Right ventricle myocardium superior (tissue), 1 donor: ENCODE measurements at regions not wholly inside any gene's neighbourhood (a gene's known extent, or its start where the extent isn't known, plus 50 kb on each side); places are given as distances from the start of the nearest gene placed in this dataset. TPM values are rescaled to one million over a fixed set of nuclear protein-coding genes. Genes with fewer than 3 reads are reported as not detected.
A peak's percentile ranks its signal among the peaks of the same experiment; 100 is the strongest.
"Not testable (repeated sequence)": the region's sequence is repeated elsewhere in the genome, so short reads cannot be mapped to it uniquely, and the experiment has no call there.

ENCODE experiments used
- ATAC-seq: fragments of 200-7000 bp; cut with Tn5 transposase; one replicate; pipeline ENCODE4 v1.9.1; 2020; ENCODE audit warnings: mild to moderate bottlenecking; ENCODE audit not compliant: poor library complexity
- DNase-seq: peaks from one replicate; pipeline ENCODE4 v3.0.0-alpha.2; 2020
- intact Hi-C: fragments of 100-400 bp; cut with DNase I; formaldehyde crosslinking; loops from one replicate; pipeline ENCODE4 v1.11.2; 2022
- microRNA-seq: library from miRNA; unstranded; fragments of <30 nt; microRNA quantifications from one replicate; pipeline ENCODE4 v1.2.0, GENCODE V29; 2020
- donor health status: DM: no; HTN: yes; CAD: no; lungs with severe emphysema.

DNA sequence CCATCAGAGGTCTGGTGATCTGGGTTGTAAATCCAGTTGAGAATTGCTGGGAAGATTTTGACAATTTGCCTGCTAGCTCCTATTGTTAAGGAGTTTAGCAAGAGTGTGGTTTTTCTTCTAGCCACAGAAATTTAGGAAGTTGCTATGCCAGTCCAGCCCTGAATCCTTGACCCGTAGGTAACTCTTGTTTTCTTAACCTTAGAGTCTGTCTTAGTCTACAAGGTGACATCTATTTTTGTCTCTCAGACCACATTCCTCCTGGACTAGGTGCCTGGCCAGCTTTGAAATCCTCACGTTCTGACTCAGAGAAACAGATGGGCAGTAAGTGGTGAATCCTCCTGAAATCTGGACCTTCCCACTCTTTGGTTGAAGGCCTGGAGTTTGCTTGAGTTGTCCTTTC is 101.7 kb upstream of the NBPF11 start:
- DNase-seq, ATAC-seq, intact Hi-C loops: not testable (repeated sequence)

DNA sequence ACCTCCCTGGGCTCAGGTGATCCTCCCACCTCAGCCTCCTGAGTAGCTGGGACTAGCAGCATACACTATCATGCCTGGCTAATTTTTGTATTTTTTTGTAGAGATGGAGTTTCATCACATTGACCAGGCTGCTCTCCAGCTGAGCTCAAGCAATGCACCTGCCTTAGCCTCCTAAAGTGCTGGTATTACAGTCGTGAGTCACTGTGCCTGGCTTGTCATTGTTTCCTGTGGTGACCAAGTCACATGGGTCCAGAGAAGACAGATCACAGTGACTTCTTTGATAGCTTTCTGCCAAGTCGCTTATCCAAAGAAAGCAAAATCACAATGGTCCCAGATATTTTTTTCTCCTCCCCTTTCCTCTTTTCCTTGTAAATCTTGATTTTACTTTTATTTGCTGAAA is 96.7 kb upstream of the NBPF11 start:
- ATAC-seq, DNase-seq, intact Hi-C loops: not testable (repeated sequence)

DNA sequence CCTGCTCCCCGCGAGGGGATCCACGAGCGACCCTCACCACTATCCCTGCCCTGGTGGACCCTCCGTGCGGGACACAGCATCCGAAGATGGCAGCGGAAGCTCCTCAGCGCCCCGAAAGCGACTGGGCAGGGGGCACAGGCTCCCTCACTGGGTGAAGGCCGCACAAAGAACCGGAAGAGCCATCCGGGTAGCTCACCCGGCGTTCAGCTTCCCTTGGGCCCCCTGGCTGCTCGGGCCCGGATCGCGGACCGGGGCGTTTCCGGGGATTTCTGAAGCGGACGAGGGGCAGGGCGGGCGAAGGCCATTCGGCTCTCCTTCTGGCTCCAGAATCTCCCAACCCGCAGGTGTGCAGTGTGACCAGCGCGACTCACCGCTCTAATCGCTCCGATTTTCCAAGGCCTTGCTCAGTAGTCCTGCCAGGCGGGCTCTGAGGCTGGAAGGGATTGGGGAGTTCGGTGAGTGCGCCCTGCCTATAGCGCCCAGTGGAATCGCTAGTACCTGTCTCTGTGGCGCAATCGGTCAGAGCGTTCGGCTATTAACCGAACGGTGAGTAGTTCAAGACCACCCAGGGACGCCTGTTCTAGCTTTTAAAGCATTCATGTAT is 94.3 kb upstream of the NBPF11 start:
- DNase-seq, intact Hi-C loops: not testable (repeated sequence)
- peak; percentile 72 for ATAC-seq

DNA sequence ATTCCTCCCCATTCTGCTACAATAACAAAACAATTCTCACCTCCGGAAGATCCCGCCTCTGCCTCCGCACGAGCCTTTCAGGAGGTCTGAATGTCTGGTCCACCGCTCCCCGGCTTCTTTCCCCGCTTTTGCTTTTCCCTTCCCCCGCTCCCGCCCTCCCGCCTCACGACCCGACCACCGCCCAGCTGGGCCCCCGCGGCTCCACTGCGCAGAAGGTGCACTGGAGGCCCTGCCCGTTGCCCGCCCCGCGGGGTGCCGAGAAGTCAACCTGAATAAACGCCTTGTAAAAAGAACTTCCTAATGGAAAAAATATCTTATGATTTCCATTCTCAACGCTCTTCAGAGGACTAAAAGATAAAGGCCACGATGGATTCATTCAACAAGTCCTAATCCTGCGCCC is 93.8 kb upstream of the NBPF11 start:
- intact Hi-C loops, DNase-seq, ATAC-seq: not testable (repeated sequence)

DNA sequence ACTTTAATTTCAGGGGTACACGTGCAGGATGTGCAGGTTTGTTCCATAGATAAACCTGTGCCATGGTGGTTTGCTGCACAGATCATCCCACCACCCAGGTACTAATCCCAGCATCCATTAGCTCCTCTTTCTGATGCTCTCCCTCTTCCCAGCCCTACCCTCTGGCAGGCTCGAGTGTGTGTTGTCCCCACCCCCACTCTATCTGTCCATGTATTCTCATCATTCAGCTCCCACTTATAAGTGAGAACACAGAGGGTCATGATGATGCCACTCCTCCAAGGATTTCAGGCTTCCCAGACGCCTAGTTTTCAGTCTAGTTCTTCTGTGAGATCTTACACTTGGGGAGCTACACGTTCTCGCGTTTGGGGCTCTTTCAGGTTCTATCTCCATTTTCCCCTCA is 93.4 kb upstream of the NBPF11 start:
- peak; percentile 27 for ATAC-seq
- DNase-seq, intact Hi-C loops: not testable (repeated sequence)

DNA sequence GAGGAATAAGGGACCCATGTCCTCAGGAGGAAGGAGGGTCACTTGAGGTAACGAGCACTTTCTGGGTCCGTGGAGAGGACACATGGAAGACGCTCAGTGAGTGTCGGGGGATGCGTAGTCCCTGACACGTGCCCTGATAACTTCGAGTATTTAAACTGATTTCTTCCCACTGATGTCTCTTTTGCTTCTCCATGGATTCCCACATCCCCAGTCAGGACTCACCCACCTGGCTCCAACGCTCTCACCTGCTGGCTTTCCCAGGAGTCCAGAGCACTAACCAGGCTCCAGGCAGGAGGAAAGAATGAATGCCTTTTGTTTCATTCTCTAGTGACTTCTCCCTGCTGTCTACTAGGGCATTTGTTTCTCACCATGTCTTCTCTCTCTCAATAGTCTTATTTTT is 81.2 kb upstream of the NBPF11 start:
- ATAC-seq, intact Hi-C loops, DNase-seq: not testable (repeated sequence)

DNA sequence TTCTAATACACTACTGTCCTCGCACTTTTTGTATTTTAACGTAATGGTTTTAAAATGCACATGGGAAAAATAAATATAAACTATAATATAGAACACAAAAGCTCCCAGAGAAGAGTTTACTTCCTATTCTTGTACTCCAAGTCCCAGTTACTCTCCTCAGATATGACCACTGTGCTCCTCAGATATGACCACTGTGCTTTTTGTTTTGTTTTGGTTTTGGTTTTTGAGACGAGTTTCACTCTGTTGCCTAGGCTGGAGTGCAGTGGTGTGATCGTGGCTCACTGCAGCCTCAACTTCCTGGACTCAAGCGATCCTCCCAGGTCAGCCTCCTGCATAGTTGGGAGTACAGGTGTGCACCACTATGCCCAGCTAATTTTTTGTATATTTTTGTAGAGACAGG is 76.8 kb upstream of the NBPF11 start:
- intact Hi-C loops, DNase-seq, ATAC-seq: not testable (repeated sequence)

DNA sequence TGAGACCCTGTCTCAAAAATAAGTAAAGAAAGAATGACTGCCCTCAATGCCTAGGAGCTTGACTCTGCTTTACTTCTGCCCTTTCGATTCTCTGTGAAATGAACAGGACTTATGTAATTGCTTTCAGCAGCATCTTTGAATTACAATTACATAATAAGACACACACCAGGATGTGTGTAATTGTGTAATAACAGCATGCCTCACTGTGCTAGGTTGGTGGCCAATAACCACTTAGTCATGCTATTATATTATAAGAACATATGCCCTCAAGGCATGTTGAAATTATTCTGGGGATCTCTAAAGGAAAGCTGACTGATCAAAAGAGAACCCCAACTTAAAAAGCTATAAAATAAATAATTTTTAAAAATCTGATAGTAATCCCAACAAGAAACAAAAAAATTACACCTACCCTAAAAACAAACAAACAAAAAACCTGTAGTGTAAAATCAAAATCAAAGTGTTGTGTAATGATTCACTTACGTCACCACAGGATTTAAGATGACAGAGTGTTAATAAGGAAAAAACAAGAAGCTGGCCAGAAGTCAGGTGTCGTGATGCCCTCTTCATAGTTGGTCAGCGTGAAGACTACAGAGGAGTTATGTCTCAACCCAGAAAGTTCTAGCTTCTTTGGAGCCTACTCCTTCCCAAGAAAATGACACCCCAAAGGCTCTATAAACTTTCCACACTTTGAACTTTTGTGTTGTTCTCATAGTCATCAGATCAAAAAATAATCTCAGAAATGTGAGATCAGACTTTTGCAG is 70.5 kb upstream of the NBPF11 start:
- ATAC-seq: not testable (repeated sequence)

DNA sequence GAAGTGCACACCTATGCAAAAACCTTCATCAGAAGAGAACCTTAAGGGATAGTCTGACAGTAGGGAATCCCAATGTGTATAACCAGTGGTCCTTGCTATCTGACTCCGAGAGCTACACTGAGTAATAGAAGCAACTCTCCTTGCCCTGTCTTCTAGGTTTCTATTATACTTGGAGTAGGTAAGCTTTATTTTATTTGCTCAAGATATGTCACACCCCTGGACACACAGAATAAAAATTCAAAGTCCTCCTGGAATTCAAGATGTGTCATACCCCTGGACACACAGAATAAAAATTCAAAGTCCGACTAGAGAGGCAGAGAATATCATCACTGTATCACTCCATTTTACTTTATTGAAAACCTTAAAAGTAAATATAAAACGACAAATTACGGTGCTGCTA is 69.5 kb upstream of the NBPF11 start:
- DNase-seq, ATAC-seq, intact Hi-C loops: not testable (repeated sequence)

More for the DNA sequence above, 70.5 kb upstream of the NBPF11 start:
- intact Hi-C loops, DNase-seq: not testable (repeated sequence)

DNA sequence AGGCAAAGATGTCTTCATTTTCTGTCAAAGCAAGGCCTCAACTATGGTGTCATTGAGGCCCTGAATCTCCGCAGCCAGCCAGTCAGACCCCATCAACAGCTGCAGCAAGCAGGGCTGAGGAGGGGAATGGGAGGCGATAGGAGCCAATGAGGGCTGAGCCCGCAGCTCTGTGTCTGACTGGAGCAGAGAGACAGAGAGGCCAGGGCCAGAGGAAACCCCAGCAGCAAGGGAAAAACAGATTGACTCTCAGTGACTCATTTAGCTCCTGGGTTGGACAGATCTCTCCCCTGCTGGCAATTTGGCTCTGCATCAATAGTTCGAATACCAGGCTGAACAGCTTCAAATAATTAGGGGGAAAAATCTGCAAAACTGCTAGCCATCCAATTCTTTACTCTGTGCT is 67.1 kb upstream of the NBPF11 start:
- DNase-seq, ATAC-seq, intact Hi-C loops: not testable (repeated sequence)

DNA sequence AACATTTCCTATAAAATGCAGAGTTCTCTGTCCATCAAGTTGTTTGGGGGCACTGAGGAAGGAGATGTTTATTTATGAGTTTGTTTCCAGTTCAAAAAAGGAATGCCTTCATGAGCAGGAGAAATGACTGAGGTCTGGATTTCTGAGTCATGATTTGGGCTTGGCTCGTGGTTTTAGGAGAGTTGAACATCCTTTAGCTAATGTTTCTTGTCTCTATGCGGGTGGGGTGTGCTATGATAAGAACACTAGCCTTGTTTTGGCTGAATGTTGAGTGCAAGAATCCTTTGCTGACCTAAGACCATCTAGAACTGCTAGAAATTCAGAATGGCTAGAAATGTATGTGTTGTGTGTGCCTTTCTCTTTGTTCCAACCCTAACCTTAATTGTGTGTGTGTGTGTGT is 59.1 kb upstream of the NBPF11 start:
- ATAC-seq, intact Hi-C loops, DNase-seq: not testable (repeated sequence)

DNA sequence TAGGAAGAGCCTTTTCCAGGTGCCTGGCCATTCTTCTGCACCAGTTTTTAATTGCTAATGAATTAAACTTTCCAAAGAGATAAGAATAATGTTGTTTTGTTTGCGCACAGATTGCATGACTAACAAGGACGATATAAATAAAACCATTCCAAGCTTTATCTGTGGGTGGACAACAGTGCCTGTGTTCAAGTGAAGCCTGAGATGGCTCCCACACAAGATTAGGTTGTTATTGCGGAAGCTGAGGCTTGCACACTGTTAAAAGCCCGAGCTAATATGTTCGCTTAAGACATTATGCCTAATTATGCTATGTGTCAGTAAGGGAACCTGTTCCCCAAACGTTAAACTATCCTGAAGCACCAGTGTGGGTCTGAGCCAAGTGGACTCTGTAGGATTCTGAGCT is 58.5 kb upstream of the NBPF11 start:
- ATAC-seq, DNase-seq, intact Hi-C loops: not testable (repeated sequence)

DNA sequence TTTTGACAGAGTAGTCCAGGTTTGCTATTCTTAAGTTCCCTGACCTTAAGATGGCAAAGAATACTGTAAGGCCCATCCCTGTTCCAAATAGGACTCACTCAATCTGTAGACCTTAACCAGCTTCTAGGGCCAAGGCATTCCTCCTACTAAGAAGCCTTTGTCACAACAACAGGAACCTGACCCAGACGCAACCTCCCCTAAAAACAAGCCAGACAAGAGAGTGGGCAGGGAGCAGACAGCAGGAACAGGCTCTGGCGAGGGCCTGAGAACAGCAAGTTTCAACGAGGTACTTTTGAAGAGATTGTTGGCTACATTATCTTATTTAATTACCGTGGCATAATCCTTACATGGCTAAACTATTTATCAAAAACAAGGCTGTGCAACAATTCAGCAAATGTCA is 58.1 kb upstream of the NBPF11 start:
- ATAC-seq, intact Hi-C loops, DNase-seq: not testable (repeated sequence)

DNA sequence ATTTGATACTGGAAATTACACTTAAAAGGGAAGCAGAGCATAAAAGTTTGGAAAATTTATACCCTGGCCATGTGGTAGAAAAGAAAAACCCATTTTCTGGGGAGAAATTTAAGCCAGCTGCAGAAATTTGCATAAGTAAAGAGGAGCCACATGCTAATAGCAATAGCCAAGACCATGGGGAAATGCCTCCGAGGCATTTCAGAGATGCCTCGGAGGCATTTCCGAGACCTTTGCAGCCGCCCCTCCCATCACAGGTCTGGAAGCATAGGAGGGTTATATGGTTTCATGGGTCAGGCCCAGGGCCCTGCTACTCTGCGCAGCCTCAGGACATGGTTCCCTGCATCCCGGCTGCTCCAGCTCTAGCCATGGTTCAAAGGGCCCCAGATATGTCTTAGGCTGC is 49.9 kb upstream of the NBPF11 start:
- DNase-seq, ATAC-seq, intact Hi-C loops: not testable (repeated sequence)

Small RNA genes in the stretch of these regions (microRNA-seq; reads per million reads assigned to microRNA genes)
- gene MIR5087: not detected
- not detected for gene MIR6077
